Stimulated activated naive CD4-positive, alpha-beta T cell treated with Interleukin-2 at 50 U/mL for 16 hours (primary cell): ENCODE measurements at regions not wholly inside any gene's neighbourhood (a gene's known extent, or its start where the extent isn't known, plus 50 kb on each side); places are given as distances from the start of the nearest gene placed in this dataset.
"Not testable (repeated sequence)": the region's sequence is repeated elsewhere in the genome, so short reads cannot be mapped to it uniquely, and the experiment has no call there.

Experiments
- DNase-seq: peaks from one replicate; lab custom pipeline; 2025; lab: John Stamatoyannopoulos, UW

DNA sequence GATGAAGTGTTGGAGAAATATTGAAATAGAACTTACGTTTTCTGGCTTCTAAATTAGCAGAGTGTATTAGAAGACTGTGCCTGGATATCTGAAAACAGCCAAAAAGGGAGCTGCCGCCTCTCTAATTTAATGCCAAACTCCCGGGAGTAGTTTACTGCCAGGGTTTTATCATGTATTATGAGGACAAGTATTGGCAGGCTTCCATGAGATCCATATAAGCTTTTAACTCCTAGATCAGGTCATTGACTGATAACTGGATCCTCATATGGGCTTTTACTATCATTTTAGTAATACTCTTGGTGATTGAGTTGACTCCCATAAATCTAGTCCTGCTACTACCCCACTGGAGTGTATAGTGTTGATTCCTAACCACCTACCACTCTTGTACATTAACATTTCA, 178.4 kb upstream of the CXADR start:
- no peak for DNase-seq

DNA sequence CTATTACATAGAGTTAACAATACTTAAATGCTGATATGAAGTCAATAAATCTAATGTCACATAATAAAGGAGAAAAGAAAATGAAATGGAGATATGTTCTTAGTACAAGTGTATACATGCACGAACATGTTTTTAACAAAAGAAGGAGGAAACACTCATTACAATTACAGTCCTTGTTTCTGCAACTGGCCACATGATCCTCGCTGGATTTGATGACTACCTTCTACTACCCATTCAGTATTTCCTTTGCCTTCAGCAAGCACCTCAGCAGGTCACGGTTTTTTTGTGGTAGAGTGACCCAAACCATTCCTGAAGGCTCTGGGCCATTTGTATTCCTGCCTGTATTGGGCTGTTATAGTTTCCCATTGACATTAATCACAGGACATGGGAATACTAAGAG, 172.8 kb upstream of the CXADR start:
- no peak for DNase-seq

DNA sequence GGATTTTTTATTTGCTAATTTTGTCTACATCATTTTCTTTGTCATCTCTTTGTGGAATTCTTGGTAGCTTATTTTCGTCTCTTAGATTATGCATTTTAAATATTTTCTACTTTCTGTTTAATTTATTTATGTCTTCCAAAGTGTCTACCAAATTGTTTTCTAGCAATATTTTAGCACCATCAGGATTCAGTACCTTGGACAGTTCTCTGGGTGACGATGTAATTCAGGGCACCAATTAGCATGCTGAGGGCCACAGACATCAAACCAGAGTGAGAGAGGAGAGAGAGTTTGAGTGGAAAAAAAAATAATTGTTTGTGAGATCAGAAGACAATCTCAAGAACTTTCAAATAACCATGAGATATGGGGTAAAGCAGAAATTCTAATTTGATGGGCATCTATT, 169.8 kb upstream of the CXADR start:
- no peak for DNase-seq

DNA sequence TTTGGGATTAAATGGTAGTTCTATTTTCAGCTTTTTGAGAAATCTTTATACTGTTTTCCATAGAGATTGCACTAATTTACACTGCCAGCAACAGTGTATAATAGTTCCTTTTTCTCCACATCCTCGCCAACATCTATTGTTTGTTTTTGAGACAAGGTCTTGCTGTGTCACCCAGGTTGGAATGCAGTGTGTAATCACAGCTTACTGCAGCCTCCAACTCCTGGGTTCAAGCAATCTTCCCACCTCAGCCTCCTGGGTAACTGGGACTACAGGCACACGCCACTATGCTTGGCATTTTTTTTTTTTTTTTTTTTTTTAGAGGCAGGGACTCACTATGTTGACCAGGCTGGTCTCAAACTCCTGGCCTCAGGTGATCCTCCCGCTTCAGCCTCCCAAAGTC, 164.5 kb upstream of the CXADR start:
- DNase-seq: no peak

DNA sequence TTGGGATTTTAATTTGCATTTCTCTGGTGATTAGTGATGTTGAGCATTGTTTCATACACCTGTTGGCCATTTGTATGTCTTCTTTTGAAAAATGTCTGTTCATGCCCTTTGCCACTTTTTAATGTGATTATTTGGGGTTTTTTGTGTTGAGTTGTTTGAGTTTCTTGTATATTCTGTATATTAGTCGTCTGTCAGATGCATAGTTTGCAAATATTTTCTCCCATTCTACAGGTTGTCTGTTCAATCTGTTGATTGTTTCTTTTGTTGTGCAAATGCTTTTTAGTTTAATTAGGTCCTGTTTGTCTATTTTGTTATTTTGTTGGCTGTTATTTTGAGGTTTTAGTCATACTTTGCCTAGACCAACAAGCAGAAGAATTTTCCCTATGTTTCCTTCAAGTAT, 164.0 kb upstream of the CXADR start:
- no peak for DNase-seq

DNA sequence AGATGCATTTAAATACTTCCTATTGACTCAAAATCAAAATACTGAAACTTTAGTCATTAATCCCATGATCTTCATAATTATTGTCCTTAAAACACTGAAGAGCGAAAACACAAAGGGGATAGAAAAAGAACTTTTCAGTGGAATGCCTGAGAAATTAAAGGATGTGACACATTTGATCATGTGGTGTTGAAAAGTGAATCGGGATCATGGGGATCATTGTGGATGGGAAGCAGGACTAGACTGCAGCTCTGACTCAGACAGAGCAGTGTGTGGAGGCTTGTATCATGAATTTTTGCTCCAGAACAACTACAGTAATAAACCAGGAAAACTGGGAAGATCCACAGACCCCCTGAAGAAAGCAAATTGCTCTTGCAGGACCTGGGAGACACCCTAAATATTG, 161.1 kb upstream of the CXADR start:
- no peak for DNase-seq

DNA sequence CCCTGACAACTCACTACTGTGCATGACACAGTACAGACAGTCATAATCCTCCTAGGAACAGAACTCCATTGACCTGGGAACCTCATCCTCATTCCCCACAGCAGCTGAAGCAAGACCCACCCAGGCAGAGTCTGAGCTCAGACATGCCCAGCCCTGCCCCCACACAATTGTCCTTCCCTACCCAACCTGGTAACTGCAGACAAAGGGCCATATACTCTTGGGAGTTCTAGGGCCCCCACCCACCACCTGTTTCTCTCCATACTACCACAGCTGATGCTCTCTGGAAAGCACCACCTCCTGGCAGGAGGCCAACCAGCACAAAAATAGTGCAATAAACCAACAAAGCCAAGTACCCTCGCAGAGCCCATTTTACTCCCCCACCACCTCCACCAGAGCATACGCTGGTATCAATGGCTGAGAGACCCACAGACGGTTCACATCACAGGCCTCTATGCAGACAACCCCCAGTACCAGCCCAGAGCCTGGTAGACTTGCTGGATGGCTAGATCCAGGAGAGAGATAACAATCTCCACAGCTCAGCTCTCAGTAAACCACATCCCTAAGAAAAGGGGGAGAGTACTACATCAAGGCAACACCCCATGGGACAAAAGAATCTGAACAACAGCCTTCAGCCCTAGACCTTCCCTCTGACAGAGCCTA, 159.7 kb upstream of the CXADR start:
- DNase-seq: no peak

DNA sequence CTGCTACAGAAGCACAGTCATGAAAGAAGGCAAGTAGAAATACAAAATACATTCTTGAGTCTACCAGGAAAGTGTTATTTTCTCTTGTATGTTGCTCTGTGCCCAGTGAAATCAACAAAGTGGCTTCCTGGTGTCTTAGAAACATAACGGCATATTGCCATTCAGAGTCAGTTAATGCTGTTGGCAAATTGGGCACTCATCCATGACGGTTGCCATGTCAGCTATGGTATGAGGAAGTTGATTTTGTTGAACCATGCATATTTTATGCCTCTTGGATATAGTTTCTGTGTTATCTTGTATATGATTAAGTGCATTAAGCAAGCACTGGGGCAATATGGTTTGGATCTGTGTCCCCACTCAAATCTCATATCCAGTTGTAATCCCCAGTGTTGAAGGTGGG, 153.1 kb upstream of the CXADR start:
- DNase-seq: no peak

DNA sequence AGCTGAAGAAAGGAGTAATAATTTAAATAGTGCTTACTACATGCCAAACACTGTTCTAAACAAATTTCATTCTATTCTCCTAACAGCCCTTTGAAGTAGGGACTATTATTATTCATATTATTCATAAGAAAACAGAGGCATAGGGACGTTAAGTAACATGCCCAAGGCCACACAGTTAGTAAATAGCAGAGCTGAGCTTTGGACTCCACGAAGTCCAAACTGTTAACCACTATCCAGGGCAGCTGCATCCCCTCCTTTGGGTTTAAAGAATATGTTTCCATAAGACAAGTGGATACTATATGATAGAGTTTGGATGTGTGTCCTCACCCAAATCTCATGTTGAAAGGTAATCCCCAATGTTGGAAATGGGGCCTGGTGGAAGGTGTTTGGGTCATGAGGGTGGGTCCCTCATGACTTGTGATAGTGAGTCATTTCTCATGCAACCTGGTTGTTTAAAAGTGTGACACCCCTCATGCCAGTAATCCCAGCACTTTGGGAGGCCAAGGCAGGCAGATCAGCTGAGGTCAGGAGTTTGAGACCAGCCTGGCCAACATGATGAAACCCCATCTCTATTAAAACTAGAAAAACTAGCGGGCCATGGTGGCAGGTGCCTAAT, 144.0 kb upstream of the CXADR start:
- no peak for DNase-seq

DNA sequence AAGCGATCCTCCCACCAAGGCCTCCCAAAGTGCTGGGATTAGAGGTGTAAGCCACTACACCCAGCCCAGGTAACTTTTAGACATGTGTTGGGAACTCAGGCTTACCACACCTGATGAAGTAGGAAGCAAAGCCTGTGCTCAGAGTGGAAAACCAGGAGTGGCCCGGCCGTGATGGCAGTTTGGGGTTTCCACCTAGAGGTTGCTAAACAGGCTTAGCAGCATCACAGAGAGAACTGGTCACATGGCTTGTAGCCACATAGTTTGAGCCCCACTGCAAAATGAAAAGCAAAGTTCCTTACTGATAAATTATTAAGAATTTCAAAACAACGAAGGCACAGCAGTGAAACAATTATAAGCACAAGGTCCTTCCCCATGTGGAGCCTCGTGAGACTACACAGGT, 142.6 kb upstream of the CXADR start:
- DNase-seq: no peak

DNA sequence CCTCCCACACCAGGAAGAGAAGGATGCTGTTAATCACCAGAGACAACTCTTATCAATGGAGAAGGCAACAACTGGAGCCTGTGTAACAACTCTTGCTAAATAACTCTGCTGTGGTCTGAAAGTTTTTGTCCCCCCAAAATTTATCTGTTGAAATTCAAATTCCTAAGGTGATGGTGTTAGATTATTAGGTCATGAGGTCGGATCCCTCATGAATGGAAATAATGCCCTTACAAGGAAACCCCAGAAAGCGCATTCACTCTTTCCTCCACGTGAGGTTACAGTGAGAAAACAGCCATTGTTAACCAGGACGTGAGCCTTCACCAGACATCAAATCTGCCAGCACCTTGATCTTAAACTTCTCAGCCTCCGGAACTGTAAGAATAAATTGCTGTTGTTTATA, 141.9 kb upstream of the CXADR start:
- no peak for DNase-seq

DNA sequence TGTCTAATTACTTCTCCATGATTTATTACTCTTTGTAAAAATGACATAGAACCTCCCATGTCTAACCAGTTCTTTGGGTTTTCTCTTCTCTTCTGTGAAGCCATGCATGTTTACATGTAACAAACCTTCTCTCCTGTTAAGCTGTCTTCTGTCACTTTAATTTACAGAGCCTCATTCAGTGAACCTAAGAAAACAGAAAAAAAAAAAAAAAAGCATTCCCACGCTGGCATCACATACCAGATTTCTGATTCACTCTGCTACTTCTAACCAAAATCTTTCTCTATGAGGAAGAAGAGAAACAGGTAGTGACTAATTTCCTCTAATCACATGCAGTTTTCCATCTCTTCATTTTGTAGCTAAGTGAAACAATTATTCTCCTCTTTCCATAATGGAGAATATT, 141.4 kb upstream of the CXADR start:
- DNase-seq: no peak

DNA sequence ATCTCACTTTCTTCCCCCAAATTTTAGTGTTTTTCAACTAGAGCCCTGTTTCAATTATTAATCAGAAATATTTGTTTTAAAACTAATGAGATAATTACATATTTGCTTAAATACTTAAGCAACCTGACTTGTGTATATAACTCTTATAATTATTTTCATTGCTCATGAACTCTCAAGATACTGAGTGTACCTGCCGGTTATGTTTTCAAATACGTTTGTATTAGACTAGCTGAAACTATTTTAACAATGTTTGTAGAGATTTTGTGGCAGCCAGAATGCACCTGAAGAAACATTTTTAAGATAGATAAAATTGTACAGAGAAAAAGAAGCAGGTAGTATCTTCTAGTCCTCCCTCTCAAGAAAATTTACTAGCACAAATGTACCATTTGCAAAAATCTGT, 140.6 kb upstream of the CXADR start:
- no peak for DNase-seq

DNA sequence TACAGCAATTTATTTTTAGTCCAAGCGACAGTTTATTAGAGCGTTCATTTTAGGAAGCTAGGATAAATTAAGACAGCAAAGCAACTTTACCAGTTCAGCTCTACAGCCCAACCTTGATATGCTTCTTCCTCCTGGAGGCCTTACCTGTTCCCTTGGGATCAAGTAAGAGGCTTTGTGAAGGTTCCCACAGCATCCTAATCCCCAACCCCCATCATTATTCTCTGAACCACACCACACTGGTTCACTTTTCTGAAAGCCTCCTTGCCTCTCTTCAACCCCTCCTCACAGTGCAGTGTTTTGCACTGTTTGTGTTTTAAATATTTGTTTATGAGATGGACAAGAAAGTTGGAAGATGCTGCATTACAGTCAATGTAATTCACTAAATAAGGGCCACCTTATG, 126.3 kb upstream of the CXADR start:
- no peak for DNase-seq

DNA sequence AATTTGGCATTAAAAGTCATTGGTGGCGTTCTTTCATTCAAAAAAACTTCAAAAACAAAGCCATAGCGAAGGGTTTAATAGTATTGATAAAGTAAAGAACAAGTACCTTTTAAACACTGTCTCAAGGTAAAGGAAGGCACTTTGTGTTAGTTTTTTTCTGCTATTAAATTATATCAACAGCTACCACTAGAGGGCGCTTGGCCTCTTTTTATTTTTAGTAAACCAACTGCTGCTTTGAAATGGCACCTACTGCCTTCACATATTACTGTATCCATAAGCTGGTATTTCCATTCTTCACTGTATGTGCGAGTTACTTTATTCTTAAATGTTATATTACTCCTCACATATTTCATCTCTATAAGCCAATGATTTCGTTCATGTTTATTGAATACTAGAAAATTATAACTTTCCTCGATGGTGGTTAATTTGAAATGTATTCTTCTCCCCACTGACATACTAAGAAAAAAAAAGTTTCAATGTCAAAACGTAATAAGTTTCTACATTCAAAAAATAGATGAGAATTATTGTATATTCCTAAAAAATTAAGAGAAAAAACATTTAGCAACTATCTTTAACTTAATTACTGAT, 125.7 kb upstream of the CXADR start:
- peak; percentile 1 for DNase-seq

DNA sequence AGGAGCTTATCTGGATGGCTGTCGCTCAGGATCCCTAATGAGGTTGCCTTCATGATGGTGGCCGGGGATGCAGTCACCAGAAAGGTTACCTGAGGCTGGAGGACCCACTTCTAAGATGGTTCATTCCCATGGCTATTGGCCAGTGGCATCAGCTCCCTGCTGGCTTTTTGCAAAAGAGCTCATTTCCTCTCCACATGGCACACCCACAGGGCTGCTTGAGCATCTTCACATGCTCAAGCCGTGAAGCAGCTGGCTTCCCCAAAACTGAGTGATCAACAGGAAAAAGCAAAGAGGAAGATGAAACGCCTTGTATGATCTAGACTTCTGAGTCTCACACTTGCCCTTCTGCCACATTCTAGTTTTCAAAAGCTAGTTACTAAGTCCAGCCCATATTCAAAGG, 124.6 kb upstream of the CXADR start:
- DNase-seq: no peak

DNA sequence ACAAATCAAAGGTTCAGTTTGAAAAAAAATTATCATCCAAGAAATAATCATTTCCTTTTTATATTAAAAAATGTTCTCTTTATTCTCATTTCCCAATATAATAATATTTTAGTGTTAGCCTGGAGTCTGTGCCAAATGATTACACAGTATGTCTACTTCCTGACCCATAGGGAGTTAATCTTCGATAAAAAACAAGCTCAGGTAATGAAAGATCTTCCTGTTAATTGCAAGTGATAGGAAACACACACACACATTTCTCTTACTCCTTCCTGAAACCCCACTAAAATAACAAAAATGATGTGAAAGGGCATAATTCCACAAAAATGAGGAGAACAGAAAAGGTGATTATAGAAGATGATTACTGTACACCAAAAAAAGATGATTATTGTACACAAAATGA, 123.5 kb upstream of the CXADR start:
- DNase-seq: no peak

DNA sequence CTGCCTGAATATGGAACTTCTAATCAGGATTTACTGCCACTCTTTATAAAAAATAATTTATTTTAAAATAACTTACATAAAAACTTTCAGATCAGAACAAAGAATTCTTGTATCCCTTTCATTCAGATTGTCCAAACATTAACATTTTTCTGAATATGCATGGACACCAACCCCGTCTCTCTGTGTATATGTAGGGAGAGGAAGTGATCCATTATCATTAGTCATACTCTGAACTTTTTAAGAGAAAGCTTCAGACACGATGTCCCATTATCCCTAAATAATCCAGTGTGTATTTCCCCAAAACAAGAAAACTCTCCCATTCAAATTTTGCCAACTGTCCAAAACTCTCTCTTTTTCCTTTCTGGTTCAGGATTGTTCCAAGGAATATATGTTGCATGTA, 122.3 kb upstream of the CXADR start:
- DNase-seq: no peak

DNA sequence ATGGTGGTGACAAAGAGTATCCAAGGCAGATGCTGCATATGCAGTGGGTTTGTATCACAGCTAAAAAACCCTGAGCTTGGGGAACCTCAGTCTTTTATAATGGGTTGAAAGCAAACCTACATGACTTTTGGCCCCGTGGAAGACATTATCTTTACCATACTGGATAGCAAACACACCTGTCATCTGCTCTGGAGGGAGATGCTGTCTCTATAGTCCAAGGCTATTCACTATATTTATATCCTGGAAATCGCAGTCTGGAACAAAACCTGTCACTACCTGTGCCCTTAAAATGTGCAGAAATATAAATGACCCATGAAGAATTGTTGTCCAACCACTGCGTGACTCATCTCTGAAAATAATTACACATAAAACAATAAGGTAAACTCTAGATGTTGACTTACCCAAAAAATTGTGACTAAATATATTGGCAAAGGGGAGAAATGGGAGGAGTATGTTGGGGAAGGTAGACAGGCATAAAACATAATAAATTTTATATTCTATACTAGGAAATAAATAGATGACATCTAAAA, 121.0 kb upstream of the CXADR start:
- DNase-seq: no peak

DNA sequence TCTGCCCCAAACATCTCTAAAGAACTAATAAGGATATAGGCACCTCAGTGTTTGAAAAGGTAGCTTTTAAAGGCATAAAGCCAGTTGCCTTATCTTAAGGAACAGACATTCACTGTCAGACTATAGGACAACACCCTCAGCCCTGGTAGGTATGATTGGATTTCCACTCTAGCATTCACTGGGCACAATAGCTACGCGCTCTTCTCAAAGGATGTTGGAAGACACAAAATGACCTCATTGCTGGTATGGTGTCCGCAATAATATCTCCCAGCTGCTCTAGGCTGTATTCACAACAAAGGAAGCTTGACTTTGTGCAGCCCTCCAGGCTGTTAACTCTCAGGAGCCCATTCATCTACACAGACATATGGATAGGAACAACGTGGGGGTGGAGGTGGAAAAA, 119.4 kb upstream of the CXADR start:
- no peak for DNase-seq

DNA sequence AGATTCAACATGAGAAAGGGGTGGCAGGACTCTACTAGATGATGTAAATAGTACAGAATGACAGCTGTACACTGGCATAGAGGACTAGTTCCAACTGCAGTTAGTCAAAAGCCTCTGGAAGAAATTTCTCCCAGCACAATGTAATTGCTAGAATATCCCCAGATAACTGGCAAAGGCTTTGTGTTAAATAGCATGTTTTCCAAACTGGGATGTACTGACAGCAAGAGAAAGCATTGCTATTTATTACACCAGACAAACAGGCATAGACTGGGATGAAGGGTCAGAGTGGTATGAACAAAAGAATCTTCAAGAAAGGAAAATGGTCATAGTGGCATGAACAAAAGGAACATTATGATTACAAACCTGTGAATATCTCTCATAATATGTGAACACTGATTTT, 115.9 kb upstream of the CXADR start:
- DNase-seq: no peak

DNA sequence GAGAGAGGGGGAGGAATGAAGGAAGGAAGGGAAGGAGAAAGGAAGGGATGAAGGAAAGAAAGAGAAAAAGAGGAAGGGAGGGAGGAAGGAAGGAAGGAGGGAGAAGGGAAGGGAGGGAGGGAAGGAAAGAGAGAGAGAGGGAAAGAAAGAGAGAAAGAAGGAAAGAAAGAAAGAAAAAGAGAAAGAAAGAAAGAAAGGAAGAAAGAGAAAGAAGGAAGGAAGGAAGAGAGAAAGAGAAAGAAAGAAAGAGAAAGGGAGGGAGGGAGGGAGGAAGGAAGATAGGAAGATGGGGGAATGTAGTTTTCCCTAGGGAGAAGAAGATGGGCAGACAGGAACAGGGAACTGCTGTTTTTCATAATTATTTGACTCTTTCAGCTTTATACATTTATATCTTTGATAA, 115.1 kb upstream of the CXADR start:
- DNase-seq: no peak

DNA sequence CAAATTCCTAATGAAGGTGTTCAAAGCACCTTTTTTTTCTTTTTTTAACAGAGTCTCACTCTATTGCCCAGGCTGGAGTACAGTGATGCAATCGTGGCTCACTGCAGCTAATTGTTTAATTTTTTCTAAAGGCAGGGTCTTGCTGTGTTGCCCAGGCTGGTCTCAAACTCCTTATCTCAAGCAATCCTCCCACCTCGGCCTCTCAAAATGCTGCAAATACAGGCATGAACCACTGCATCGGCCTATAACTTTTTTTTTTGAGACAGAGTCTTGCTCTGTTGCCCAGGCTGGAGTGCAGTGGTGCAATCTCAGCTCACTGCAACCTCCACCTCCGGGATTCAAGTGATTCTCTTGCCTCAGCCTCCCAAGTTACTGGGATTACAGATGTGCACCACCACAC, 113.9 kb upstream of the CXADR start:
- not testable (repeated sequence) for DNase-seq

DNA sequence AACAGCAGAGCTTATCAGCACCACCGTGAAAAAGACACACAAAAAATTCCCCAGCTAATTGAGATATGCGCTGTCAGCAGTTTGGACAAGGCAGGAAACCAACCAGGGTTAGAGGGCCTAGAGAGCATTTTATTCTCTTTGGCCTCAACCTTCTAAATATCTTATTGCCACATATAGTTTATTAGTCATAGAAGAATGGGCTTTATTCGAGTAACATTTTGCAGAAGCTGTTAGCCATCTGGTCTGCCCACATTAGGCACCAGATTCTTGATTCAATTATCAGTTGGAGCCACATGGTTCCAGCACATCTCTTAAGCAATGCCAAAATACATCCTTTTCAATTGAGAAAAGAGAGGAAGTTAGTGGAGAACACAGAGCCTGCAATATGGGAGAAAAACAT, 109.9 kb upstream of the CXADR start:
- no peak for DNase-seq
